GM13976 (cell line): ENCODE measurements at regions not wholly inside any gene's neighbourhood (a gene's known extent, or its start where the extent isn't known, plus 50 kb on each side); places are given as distances from the start of the nearest gene placed in this dataset.

Experiments used
- DNase-seq: peaks from one replicate; pipeline ENCODE4 v3.0.0; 2012; ENCODE audit warnings: low spot score
- CTCF ChIP-seq: IDR thresholded peaks from 2 replicates; pipeline ENCODE4 v1.5.1; 2012; ENCODE audit warnings: borderline replicate concordance, mild to moderate bottlenecking; ENCODE audit not compliant: insufficient read depth; ENCODE audit errors: extremely low read depth, missing control alignments, control extremely low read depth
- in situ Hi-C: fragments of 300-500 bp; cut with MboI; formaldehyde crosslinking; loops from one replicate; pipeline ENCODE4 v1.12.0; 2022; ENCODE audit warnings: low sequenced_read_pairs, mixed read lengths, inconsistent platforms; ENCODE audit not compliant: unreplicated experiment

- no peak for DNase-seq
- no peak for TF ChIP-seq CTCF
- in situ Hi-C loops, result no loop called here
These were observed 231.3 kb upstream of the KCNMB2 start for GRCh38 chr3:178304758-178305467.

GRCh38 chr3:178306432-178307115 lies 229.7 kb upstream of the KCNMB2 start:
- no peak for TF ChIP-seq CTCF
- in situ Hi-C loops, result no loop called here

GRCh38 chr3:178308771-178309170 lies 227.5 kb upstream of the KCNMB2 start:
- in situ Hi-C loops, result no loop called here
- no peak for DNase-seq
- TF ChIP-seq CTCF, result no peak

More at GRCh38 chr3:178306432-178307115, 229.7 kb upstream of the KCNMB2 start:
- DNase-seq, result no peak

- TF ChIP-seq CTCF, result no peak
- in situ Hi-C loops, result no loop called here
- DNase-seq, result no peak
These were observed 225.3 kb upstream of the KCNMB2 start for GRCh38 chr3:178310949-178311348.

GRCh38 chr3:178313716-178314115 lies 222.5 kb upstream of the KCNMB2 start:
- in situ Hi-C loops, result no loop called here
- DNase-seq, result no peak
- TF ChIP-seq CTCF, result no peak

GRCh38 chr3:178318340-178318739 lies 217.9 kb upstream of the KCNMB2 start:
- in situ Hi-C loops, result no loop called here
- TF ChIP-seq CTCF, result no peak
- DNase-seq, result no peak
